NT2/D1 (cell line): ENCODE measurements at regions not wholly inside any gene's neighbourhood (a gene's known extent, or its start where the extent isn't known, plus 50 kb on each side); places are given as distances from the start of the nearest gene placed in this dataset.

Experiments
- DNase-seq: peaks from one replicate; pipeline ENCODE4 v3.0.0-alpha.2; 2011; ENCODE audit warnings: low read depth, low spot score
- H3K27me3 ChIP-seq: 2 replicates; pipeline ENCODE4 v1.6.0; 2011; ENCODE audit warnings: mild to moderate bottlenecking; ENCODE audit not compliant: insufficient read length, insufficient read depth
- H3K36me3 ChIP-seq: 2 replicates; pipeline ENCODE4 v1.6.1; 2011; ENCODE audit warnings: mild to moderate bottlenecking, low read length, mixed read lengths; ENCODE audit not compliant: insufficient read depth, insufficient read length
- H3K4me1 ChIP-seq: 2 replicates; pipeline ENCODE4 v1.5.1; 2011; ENCODE audit not compliant: insufficient read depth, insufficient read length
- H3K4me3 ChIP-seq: 2 replicates; pipeline ENCODE4 v1.5.1; 2011; ENCODE audit warnings: low read depth; ENCODE audit not compliant: insufficient read length
- H3K9ac ChIP-seq: 2 replicates; pipeline ENCODE4 v1.6.0; 2011; ENCODE audit warnings: low read depth; ENCODE audit not compliant: insufficient read length
- H3K9me3 ChIP-seq: 2 replicates; pipeline ENCODE4 v1.5.1; 2011; ENCODE audit warnings: mild to moderate bottlenecking, low read length; ENCODE audit not compliant: insufficient read depth
- SUZ12 ChIP-seq: IDR thresholded peaks from 2 replicates; pipeline ENCODE4 v1.6.1; 2011; ENCODE audit not compliant: insufficient read length, insufficient read depth; ENCODE audit errors: extremely low read depth
- YY1 ChIP-seq: IDR thresholded peaks from 2 replicates; pipeline ENCODE4 v1.6.1; 2011; ENCODE audit not compliant: insufficient read length, insufficient read depth
- ZNF274 ChIP-seq: IDR thresholded peaks from 2 replicates; pipeline ENCODE4 v1.6.1; 2011; ENCODE audit warnings: mild to moderate bottlenecking, low read depth, low read length

GRCh38 chr2:193776988-193777387 is 1582.3 kb upstream of the TMEFF2 start:
- no peaks in the 10 kb centered on the region for H3K36me3 ChIP-seq
- no peak overlapping the region for H3K9ac ChIP-seq
- no peaks in the 10 kb centered on the region for H3K27me3 ChIP-seq
- no peaks in the 10 kb centered on the region for H3K9me3 ChIP-seq
- no peak overlapping the region for H3K4me3 ChIP-seq
- TF ChIP-seq ZNF274 (no peak), SUZ12 (no peak), YY1 (no peak)
- H3K4me1 ChIP-seq: no peaks in the 10 kb centered on the region
- DNase-seq: no peak

DNA sequence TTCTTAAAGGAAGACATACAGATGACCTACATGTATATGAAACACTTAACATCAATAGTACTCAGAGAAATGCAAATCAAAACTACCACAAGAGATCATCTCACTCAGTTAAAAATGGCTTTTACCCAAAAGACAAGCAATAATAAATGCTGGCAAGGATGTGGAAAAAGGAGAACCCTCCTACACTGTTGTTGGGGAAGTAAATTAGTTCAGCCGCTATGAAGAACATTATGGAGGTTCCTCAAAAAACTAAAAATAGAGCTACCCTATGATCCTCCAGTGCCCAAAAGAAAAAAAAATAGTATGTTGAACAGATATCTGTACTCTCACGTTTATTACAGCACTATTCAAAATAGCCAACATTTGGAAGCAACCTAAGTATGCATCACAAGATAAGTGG is 1579.4 kb upstream of the TMEFF2 start:
- H3K4me1 ChIP-seq: no peaks in the 10 kb centered on the region
- H3K9me3 ChIP-seq: no peaks in the 10 kb centered on the region
- no peaks in the 10 kb centered on the region for H3K27me3 ChIP-seq
- H3K36me3 ChIP-seq: no peaks in the 10 kb centered on the region
- no peak overlapping the region for H3K4me3 ChIP-seq
- no peak for TF ChIP-seq ZNF274
- DNase-seq: no peak
- H3K9ac ChIP-seq: no peak overlapping the region

DNA sequence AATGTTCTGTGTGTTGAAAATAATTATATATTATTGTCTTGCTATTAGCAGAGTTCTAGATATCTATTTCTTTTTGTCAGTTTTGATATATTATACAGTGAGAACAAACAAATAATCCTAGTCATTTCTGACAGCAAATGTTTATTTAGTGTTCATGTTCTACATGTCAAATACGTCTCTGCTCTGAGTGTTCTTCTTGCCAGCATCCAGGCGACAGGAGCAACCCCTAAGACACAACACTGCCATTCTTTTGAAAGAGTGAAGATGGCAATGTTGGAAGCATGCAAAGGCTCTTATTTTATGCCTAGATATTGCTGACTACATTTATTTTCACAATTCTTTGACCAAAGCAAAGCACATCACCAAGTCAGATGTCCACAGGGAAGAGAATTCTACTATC is 1556.6 kb upstream of the TMEFF2 start:
- H3K4me3 ChIP-seq: no peak overlapping the region
- H3K4me1 ChIP-seq: no peaks in the 10 kb centered on the region
- H3K36me3 ChIP-seq: no peaks in the 10 kb centered on the region
- H3K9ac ChIP-seq: no peak overlapping the region
- H3K27me3 ChIP-seq: no peaks in the 10 kb centered on the region
- TF ChIP-seq YY1 (no peak), SUZ12 (no peak), ZNF274 (no peak)
- DNase-seq: no peak
- H3K9me3 ChIP-seq: no peaks in the 10 kb centered on the region

DNA sequence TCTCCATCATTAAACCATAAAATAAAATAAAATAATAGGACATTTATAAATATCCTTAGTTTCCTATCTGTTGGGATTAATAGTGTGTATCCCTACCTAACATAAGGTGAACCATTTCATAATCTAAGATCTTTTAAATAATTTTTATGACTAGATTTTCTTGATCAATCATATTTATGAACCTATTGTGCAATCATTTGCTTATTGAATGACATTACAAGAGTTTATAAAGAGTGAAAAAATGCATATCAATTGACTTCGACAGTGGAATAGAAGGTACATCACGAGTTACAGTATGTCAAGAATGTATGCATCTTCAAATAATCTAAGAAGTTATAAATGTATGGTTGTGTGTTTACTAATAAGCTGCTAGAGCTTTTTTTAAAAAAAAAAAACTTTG is 1554.8 kb upstream of the TMEFF2 start:
- TF ChIP-seq ZNF274 (no peak), SUZ12 (no peak), YY1 (no peak)
- no peaks in the 10 kb centered on the region for H3K4me1 ChIP-seq
- DNase-seq: no peak
- H3K4me3 ChIP-seq: no peak overlapping the region
- no peaks in the 10 kb centered on the region for H3K9me3 ChIP-seq
- H3K27me3 ChIP-seq: no peaks in the 10 kb centered on the region
- no peaks in the 10 kb centered on the region for H3K36me3 ChIP-seq
- no peak overlapping the region for H3K9ac ChIP-seq

DNA sequence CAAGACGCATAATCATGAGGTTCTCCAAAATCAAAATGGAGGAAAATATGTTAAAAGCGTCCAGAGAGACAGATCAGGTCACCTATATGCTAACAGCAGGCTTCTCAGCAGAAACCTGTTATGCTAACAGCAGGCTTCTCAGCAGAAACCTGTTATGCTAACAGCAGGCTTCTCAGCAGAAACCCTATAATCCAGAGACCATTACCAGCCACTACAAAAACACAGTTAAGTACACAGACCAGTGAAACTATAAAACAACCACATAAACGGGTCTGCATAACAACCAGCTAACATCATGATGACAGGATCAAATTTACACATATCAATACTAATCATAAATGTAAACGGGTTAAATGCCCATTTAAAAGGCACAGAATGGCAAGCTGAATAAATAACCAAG is 1548.4 kb upstream of the TMEFF2 start:
- Histone ChIP-seq H3K36me3 (no peaks in the 10 kb centered on the region), H3K9ac (no peak overlapping the region), H3K27me3 (peaks cover 6% of the 10 kb centered on the region), H3K4me1 (no peaks in the 10 kb centered on the region), H3K9me3 (no peaks in the 10 kb centered on the region), H3K4me3 (no peak overlapping the region)
- DNase-seq: no peak
- TF ChIP-seq SUZ12: no peak
- TF ChIP-seq ZNF274: no peak
- TF ChIP-seq YY1: no peak

DNA sequence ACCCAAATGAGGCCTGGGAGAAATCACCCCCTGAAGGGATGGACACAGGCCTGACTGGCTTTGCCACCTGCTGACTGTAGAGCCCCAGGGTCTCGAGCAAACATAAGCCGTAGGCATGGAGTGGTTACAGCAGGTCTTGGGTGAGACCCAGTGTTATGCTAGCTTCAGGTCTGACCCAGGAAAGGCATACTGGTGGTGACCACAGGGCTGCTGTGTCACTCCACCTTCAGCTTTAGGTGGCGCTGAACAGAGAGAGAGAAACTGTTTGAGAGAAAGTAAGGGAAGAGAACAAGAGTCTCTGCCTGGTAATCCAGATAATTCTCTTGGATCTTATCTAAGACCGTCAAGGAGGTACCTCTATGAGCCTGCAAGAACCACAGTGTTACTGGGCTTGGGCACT is 1544.2 kb upstream of the TMEFF2 start:
- Histone ChIP-seq H3K4me1 (no peaks in the 10 kb centered on the region), H3K36me3 (no peaks in the 10 kb centered on the region), H3K9me3 (no peaks in the 10 kb centered on the region), H3K27me3 (peaks cover 6% of the 10 kb centered on the region), H3K9ac (no peak overlapping the region), H3K4me3 (no peak overlapping the region)
- no peak for DNase-seq
- TF ChIP-seq YY1: no peak
- TF ChIP-seq ZNF274: no peak
- TF ChIP-seq SUZ12: no peak

GRCh38 chr2:193712912-193713311 is 1518.2 kb upstream of the TMEFF2 start:
- H3K27me3 ChIP-seq: no peaks in the 10 kb centered on the region
- peaks cover 16% of the 10 kb centered on the region; the same call in 1 of the 2 replicates for H3K9me3 ChIP-seq
- no peaks in the 10 kb centered on the region for H3K36me3 ChIP-seq
- no peak for DNase-seq
- no peaks in the 10 kb centered on the region for H3K4me1 ChIP-seq
- H3K9ac ChIP-seq: no peak overlapping the region
- TF ChIP-seq YY1: no peak
- no peak for TF ChIP-seq SUZ12
- no peak for TF ChIP-seq ZNF274
- no peak overlapping the region for H3K4me3 ChIP-seq

DNA sequence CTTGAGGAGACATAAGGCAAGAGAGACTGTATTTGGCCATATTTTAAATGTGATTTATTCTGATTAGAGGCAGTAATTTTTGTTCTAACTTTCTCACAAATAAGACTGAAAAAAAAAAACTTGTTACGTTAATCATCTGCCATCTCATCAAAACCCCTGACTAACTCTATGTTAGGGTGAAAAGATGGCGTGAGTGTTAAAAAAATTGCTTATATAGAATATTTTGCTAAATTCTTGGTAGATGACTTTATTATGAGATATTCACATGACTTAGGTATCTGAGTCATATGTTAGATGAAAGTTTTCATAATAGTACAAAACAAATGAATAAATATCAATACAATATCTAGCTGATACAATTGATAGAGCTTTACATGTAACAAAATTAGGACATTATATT is 1508.7 kb upstream of the TMEFF2 start:
- Histone ChIP-seq H3K27me3 (no peaks in the 10 kb centered on the region), H3K4me1 (no peaks in the 10 kb centered on the region), H3K9ac (no peak overlapping the region), H3K36me3 (no peaks in the 10 kb centered on the region), H3K4me3 (no peak overlapping the region), H3K9me3 (no peaks in the 10 kb centered on the region)
- DNase-seq: no peak
- TF ChIP-seq ZNF274 (no peak), SUZ12 (no peak), YY1 (no peak)
